Subcutaneous abdominal adipose tissue (tissue), 5 donors: ENCODE measurements at regions not wholly inside any gene's neighbourhood (a gene's known extent, or its start where the extent isn't known, plus 50 kb on each side); places are given as distances from the start of the nearest gene placed in this dataset.

Experiments
- H3K27ac ChIP-seq: one replicate; pipeline ENCODE4 v1.7.0; 2013; ENCODE audit warnings: low read depth, mild to moderate bottlenecking, inconsistent platforms, low read length, moderate library complexity
- H3K27me3 ChIP-seq, 5 donors: one replicate each; pipeline ENCODE4 v1.7.0; 2013; ENCODE audit warnings: low read length in 5 of 5, inconsistent platforms in 1 of 5; ENCODE audit not compliant: control insufficient read depth in 5 of 5, insufficient read depth in 4 of 5
- H3K36me3 ChIP-seq, 5 donors: one replicate each; pipeline ENCODE4 v1.7.0; 2013; ENCODE audit warnings: low read length in 5 of 5; ENCODE audit not compliant: control insufficient read depth in 5 of 5, insufficient read depth in 5 of 5
- H3K4me1 ChIP-seq, 5 donors: one replicate each; pipeline ENCODE4 v1.7.0; 2013; ENCODE audit warnings: low read length in 5 of 5, mild to moderate bottlenecking in 3 of 5, moderate library complexity in 1 of 5; ENCODE audit not compliant: control insufficient read depth in 5 of 5, insufficient read depth in 5 of 5
- H3K4me3 ChIP-seq, 5 donors: one replicate each; pipeline ENCODE4 v1.7.0; 2013; ENCODE audit warnings: low read length in 5 of 5, low read depth in 1 of 5
- H3K9ac ChIP-seq, 5 donors: one replicate each; pipeline ENCODE4 v1.7.0; 2013; ENCODE audit warnings: low read length in 5 of 5, mild to moderate bottlenecking in 4 of 5, moderate library complexity in 3 of 5
- H3K9me3 ChIP-seq, 5 donors: one replicate each; pipeline ENCODE4 v1.7.0; 2013; ENCODE audit warnings: low read length in 5 of 5; ENCODE audit not compliant: control insufficient read depth in 5 of 5
- donor health status: healthy.
- donor health status: healthy.
- donor health status: healthy.
- donor health status: healthy.
- donor health status: healthy.

DNA sequence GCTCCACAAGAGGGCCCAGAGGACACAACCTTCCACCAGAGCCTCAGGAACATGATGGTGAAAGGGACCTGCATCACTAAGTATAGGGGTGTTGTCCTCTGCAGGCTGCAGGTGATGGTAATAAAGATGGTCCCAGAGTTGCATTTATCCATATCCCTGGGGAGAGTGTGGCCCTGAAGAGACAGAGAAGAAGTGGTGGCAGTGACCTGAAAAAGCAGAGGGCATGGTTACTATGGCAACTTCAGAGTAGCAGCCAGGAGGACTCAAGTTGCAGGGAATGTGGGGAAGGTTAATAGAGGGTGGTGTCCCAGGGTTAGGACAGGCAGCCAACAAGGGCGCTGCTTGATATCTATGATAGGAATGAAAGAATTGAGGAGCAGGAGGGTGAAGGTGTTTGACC, 57.1 kb downstream of the HLA-A start:
- H3K27ac ChIP-seq = no peak overlapping the region
- no peaks in the 10 kb centered on the region for H3K4me1 ChIP-seq
- H3K4me3 ChIP-seq = no peak overlapping the region
- H3K9ac ChIP-seq = no peak overlapping the region
- peaks cover 0 to 5% (median 0%) of the 10 kb centered on the region in 5 donors for H3K27me3 ChIP-seq
- no peaks in the 10 kb centered on the region for H3K36me3 ChIP-seq
- H3K9me3 ChIP-seq = no peaks in the 10 kb centered on the region

DNA sequence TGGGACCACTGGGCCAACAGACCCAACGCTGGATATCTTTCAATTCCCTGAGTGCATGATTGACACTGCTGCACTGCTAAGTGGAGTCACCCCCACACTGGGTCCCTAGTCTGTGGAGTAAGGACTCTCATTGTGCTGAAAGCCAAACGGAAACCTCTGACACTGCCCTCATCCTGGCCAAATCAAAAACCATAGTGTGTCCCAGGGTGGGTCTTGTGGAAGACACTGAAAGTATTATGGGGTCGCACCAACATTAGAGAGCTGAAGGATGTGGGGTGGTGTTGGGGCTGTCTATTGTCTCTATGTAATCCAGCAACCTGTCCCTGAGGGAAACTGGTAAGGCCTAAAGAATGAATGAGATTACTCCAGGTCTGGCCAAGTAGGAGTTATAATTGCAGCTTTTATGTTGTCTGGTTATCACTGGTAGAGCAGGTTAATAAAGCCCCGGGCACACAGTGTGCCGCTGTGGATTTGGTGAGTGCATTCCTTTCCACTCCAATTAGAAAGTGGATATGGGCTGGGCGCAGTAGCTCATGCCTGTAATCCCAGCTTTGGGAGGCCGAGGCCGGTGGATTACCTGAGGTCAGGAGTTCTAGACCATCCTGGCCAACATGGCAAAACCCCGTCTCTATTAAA, 57.9 kb downstream of the HLA-A start:
- Histone ChIP-seq H3K9me3 (no peaks in the 10 kb centered on the region), H3K4me1 (no peaks in the 10 kb centered on the region), H3K27ac (no peak overlapping the region), H3K4me3 (no peak overlapping the region), H3K36me3 (no peaks in the 10 kb centered on the region), H3K27me3 (peaks cover 0 to 5% (median 0%) of the 10 kb centered on the region in 5 donors), H3K9ac (no peak overlapping the region)

DNA sequence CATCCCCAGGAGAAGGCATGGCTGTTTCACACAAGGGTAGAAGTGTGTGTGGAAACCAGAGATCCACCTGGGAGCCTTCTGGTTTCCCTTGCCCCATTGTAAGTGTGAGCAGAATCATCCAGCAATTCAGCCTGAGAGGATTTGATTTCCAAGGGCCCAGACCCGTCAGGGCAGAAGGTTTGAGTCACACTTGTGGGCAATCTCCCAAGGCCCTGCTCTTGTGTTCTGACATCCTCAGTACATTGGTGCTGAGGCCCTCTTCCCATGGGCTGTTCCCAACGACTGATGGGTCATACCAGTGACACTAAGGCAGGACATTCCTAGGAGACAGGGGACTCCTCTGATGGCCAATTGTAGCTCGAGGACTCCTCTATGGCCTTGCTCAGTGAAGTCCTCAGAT, 58.2 kb upstream of the POLR1H start:
- Histone ChIP-seq H3K27ac (no peak overlapping the region), H3K4me1 (peaks cover 0 to 21% (median 18%) of the 10 kb centered on the region in 5 donors), H3K4me3 (no peak overlapping the region), H3K9me3 (no peaks in the 10 kb centered on the region), H3K36me3 (no peaks in the 10 kb centered on the region), H3K27me3 (peaks cover 4 to 15% (median 11%) of the 10 kb centered on the region in 5 donors), H3K9ac (no peak overlapping the region)

DNA sequence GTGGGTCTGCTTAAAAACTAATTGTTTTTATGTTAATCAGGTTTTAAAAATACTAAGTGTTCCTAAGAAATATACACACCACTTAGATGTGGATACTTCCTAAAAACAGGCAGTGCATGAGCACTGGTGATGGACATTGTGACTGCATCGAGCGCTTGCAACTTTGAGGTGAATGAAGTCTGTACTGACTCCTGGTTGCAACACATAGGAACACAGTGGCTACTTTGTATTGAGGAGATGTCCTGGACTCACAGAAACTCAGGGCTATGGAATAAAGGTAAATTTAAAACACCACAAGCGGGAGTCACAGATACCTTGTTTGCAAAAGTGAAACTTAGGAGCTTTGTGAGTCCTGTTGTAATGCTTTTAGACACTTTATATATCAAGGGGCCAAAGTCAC, 55.6 kb upstream of the POLR1H start:
- H3K27me3 ChIP-seq = peaks cover 4 to 23% (median 20%) of the 10 kb centered on the region in 5 donors
- H3K9ac ChIP-seq = no peak overlapping the region
- H3K27ac ChIP-seq = no peak overlapping the region
- H3K36me3 ChIP-seq = no peaks in the 10 kb centered on the region
- H3K9me3 ChIP-seq = no peaks in the 10 kb centered on the region
- no peak overlapping the region for H3K4me3 ChIP-seq
- peaks cover 0 to 21% (median 18%) of the 10 kb centered on the region in 5 donors for H3K4me1 ChIP-seq

DNA sequence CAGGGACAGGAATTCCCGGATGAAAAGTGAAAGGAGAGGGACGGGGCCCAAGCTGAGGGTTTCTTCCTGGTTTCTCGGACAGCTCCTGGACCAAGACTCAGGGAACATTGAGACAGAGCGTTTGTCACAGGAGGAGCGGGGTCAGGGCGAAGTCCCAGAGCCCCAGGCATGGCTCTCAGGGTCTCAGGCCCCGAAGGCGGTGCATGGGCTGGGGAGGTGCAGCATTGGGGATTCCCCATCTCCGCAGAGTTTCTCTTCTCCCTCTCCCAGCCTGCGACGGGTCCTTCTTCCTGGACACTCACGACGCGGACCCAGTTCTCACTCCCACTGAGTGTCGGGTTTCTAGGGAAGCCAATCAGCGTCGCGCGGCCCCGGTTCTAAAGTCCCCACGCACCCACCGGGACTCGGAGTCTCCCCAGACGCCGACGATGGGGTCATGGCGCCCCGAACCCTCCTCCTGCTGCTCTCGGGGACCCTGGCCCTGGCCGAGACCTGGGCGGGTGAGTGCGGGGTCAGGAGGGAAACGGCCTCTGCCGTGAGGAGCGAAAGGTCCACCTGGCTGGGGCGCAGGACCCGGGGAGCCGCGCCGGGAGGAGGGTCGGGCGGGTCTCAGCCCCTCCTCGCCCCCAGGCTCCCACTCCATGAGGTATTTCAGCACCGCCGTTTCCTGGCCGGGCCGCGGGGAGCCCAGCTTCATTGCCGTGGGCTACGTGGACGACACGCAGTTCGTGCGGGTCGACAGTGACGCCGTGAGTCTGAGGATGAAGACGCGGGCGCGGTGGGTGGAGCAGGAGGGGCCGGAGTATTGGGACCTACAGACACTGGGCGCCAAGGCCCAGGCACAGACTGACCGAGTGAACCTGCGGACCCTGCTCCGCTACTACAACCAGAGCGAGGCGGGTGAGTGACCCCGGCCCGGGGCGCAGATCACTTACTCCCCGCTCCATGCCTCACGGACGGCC, 54.6 kb upstream of the POLR1H start:
- Histone ChIP-seq H3K36me3 (peaks cover 0 to 4% (median 3%) of the 10 kb centered on the region in 5 donors), H3K27me3 (peaks cover 4 to 23% (median 20%) of the 10 kb centered on the region in 5 donors), H3K27ac (no peak overlapping the region), H3K4me1 (peaks cover 0 to 21% (median 18%) of the 10 kb centered on the region in 5 donors), H3K9ac (peak overlapping the region in 3 of 5 donors; percentile 63 to 70 (median 64)), H3K4me3 (peak overlapping the region; percentile 54 to 78 (median 68)), H3K9me3 (no peaks in the 10 kb centered on the region)

DNA sequence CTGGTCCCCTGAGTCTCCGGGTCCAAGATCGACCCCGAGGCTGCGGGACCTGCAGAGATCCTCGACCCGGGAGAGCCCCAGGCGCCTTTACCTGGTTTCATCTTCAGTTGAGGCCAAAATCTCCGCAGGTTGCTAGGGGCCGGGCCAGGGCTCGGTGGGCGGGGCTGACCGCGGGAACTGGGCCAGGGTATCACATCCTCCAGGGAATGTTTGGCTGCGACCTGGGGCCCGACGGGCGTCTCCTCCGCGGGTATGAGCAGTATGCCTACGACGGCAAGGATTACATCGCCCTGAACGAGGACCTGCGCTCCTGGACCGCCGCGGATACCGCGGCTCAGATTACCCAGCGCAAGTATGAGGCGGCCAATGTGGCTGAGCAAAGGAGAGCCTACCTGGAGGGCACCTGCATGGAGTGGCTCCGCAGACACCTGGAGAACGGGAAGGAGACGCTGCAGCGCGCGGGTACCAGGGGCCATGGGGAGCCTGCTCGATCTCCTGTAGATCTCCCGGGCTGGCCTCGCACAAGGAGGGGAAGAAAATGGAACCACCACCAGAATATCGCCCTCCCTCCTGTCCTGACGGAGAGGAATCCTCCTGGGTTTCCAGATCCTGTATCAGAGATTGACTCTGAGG, 53.8 kb upstream of the POLR1H start:
- peaks cover 4 to 23% (median 20%) of the 10 kb centered on the region in 5 donors for H3K27me3 ChIP-seq
- H3K9me3 ChIP-seq = no peaks in the 10 kb centered on the region
- peak overlapping the region in 3 of 5 donors; percentile 63 to 70 (median 64) for H3K9ac ChIP-seq
- no peak overlapping the region for H3K27ac ChIP-seq
- peaks cover 0 to 21% (median 18%) of the 10 kb centered on the region in 5 donors for H3K4me1 ChIP-seq
- H3K4me3 ChIP-seq = peak overlapping the region in 4 of 5 donors; percentile 67 to 78 (median 70)
- peaks cover 0 to 7% (median 4%) of the 10 kb centered on the region in 5 donors for H3K36me3 ChIP-seq

DNA sequence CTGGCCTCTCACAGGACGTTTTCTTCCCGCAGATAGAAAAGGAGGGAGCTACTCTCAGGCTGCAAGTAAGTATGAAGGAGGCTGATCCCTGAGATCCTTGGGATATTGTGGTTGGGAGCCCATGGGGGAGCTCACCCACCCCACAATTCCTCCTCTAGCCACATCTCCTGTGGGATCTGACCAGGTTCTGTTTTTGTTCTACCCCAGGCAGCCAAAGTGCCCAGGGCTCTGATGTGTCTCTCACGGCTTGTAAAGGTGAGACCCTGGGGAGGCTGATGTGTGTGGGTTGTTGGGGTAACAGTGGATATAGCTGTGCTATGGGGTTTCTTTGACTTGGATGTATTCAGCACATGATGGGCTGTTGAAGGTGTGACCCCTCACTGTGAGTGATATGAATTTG, 52.0 kb upstream of the POLR1H start:
- H3K27me3 ChIP-seq = peaks cover 4 to 23% (median 20%) of the 10 kb centered on the region in 5 donors
- no peak overlapping the region for H3K9ac ChIP-seq
- peaks cover 0 to 21% (median 18%) of the 10 kb centered on the region in 5 donors for H3K4me1 ChIP-seq
- no peaks in the 10 kb centered on the region for H3K9me3 ChIP-seq
- H3K36me3 ChIP-seq = peaks cover 0 to 7% (median 4%) of the 10 kb centered on the region in 5 donors
- H3K27ac ChIP-seq = no peak overlapping the region
- no peak overlapping the region for H3K4me3 ChIP-seq
